ENCODE measurements at regions not wholly inside any gene's neighbourhood (a gene's known extent, or its start where the extent isn't known, plus 50 kb on each side); places are given as distances from the start of the nearest gene placed in this dataset.

DNA sequence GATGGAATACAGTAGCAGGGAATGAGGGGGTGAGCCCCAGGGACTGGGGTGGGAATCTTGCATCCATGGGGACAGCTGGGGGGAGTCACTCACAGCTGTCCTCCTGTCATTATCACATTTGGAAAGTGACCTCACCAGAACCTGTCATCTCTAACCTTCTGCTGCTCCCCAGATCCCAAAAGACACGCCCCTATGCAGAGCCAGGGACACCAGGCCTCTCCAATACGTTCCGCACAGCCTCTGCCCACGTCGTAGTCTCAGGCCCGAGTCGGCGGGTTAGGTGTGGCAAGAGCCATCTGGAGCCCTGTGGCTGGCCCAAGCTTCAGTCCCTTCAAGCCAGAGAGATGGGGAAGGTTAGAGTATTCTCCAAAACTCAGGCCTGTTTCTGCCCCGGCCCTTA lies 214.3 kb downstream of the ENGASE start:
- no peaks in the 10 kb centered on the region for H3K9me3 Mint-ChIP-seq
- H3K4me1 Mint-ChIP-seq: no peaks in the 10 kb centered on the region
- H3K4me3 Mint-ChIP-seq: no peak overlapping the region
- no peaks in the 10 kb centered on the region for H3K36me3 Mint-ChIP-seq (ENCODE audit: insufficient read depth)
- H3K27ac Mint-ChIP-seq (ENCODE audit: low read depth): no peak overlapping the region
- DNase-seq (ENCODE audit: low spot score in 2 of 2): no peak
- ATAC-seq (replicated peaks; ENCODE audit: extremely low read depth, poor library complexity, severe bottlenecking): no peak
- peaks cover 85% of the 10 kb centered on the region for H3K27me3 Mint-ChIP-seq

- H3K36me3 Mint-ChIP-seq (ENCODE audit: insufficient read depth): no peaks in the 10 kb centered on the region
- H3K9me3 Mint-ChIP-seq: no peaks in the 10 kb centered on the region
- no peak for DNase-seq (ENCODE audit: low spot score in 2 of 2)
These were observed 211.8 kb downstream of the ENGASE start for GRCh38 chr17:79286440-79286839.

DNA sequence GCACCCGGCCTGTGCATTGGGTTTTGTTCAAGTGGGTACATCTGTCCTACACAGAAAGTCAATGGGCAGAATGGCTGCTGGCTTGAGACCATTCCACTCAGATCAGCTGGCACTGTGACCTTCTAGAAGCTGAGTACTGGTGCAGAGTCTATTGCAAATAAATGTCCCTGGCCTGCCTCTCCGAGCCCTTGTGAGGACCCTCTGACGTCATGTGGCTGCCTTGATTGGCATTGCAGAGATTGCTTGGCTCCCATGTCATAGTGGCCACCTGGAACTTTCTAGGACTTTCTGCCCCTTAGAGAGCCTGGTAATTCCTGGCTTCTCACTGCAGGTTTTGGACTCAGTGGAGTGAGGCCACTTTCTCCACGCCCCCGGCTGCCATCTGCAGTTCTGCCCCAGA lies 211.3 kb downstream of the ENGASE start:
- H3K4me1 Mint-ChIP-seq: no peaks in the 10 kb centered on the region
- ATAC-seq (replicated peaks; ENCODE audit: extremely low read depth, poor library complexity, severe bottlenecking) (no peak), DNase-seq (ENCODE audit: low spot score in 2 of 2) (no peak)
- no peak overlapping the region for H3K4me3 Mint-ChIP-seq
- H3K27me3 Mint-ChIP-seq: peaks cover 78% of the 10 kb centered on the region
- H3K36me3 Mint-ChIP-seq (ENCODE audit: insufficient read depth): no peaks in the 10 kb centered on the region
- no peak overlapping the region for H3K27ac Mint-ChIP-seq (ENCODE audit: low read depth)
- H3K9me3 Mint-ChIP-seq: no peaks in the 10 kb centered on the region

More at GRCh38 chr17:79286440-79286839, 211.8 kb downstream of the ENGASE start:
- Mint-ChIP-seq H3K4me1 (no peaks in the 10 kb centered on the region), H3K4me3 (no peak overlapping the region), H3K27me3 (peaks cover 78% of the 10 kb centered on the region), H3K27ac (ENCODE audit: low read depth) (no peak overlapping the region)
- ATAC-seq (replicated peaks; ENCODE audit: extremely low read depth, poor library complexity, severe bottlenecking): no peak

GRCh38 chr17:79282294-79282693 lies 207.7 kb downstream of the ENGASE start:
- Mint-ChIP-seq H3K27ac (ENCODE audit: low read depth) (no peak overlapping the region), H3K36me3 (ENCODE audit: insufficient read depth) (no peaks in the 10 kb centered on the region)

GRCh38 chr17:79281803-79282202 lies 207.2 kb downstream of the ENGASE start:
- DNase-seq (ENCODE audit: low spot score in 2 of 2): no peak
- Mint-ChIP-seq H3K4me1 (no peaks in the 10 kb centered on the region), H3K36me3 (ENCODE audit: insufficient read depth) (no peaks in the 10 kb centered on the region), H3K4me3 (no peak overlapping the region), H3K27ac (ENCODE audit: low read depth) (no peak overlapping the region), H3K9me3 (no peaks in the 10 kb centered on the region), H3K27me3 (peaks cover 43% of the 10 kb centered on the region)
- ATAC-seq (replicated peaks; ENCODE audit: extremely low read depth, poor library complexity, severe bottlenecking): no peak

More at GRCh38 chr17:79282294-79282693, 207.7 kb downstream of the ENGASE start:
- DNase-seq (ENCODE audit: low spot score in 2 of 2) (no peak), ATAC-seq (replicated peaks; ENCODE audit: extremely low read depth, poor library complexity, severe bottlenecking) (no peak)
- no peaks in the 10 kb centered on the region for H3K9me3 Mint-ChIP-seq
- peaks cover 47% of the 10 kb centered on the region for H3K27me3 Mint-ChIP-seq
- no peaks in the 10 kb centered on the region for H3K4me1 Mint-ChIP-seq
- no peak overlapping the region for H3K4me3 Mint-ChIP-seq

DNA sequence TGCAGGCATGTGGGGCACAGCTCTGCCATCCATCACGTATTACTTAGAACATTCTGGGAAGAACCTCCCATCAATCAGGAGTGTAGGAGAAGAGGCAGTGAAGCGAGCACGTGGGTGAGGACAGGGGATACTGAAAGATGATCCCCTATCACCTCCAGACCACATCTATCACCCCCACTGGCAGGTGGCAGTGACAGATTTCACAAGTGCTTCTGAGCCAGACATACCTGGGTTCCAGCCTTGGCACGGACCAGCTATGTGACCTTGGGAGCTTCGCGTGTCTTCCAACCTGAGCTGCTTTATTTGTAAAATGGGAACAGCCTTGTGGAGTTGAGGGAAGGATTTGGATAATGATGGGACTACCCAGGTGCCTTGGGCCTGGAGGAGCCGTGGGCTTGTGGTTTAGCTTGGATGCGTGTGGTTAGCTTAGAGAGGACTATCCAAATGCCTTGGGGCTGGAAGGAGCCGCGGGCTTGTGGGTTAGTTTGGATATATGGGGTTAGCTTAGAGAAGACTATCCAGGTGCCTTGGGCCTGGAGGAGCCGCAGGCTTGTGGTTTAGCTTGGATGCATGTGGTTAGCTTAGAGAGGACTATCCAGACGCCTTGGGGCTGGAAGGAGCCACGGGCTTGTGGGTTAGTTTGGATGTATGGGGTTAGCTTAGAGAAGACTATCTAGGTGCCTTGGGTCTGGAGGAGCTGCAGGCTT lies 206.4 kb downstream of the ENGASE start:
- ATAC-seq (replicated peaks; ENCODE audit: extremely low read depth, poor library complexity, severe bottlenecking) (no peak), DNase-seq (ENCODE audit: low spot score in 2 of 2) (no peak)
- Mint-ChIP-seq H3K4me1 (no peaks in the 10 kb centered on the region), H3K27ac (ENCODE audit: low read depth) (no peak overlapping the region), H3K36me3 (ENCODE audit: insufficient read depth) (no peaks in the 10 kb centered on the region), H3K9me3 (no peaks in the 10 kb centered on the region), H3K4me3 (no peak overlapping the region), H3K27me3 (peaks cover 35% of the 10 kb centered on the region)

- no peak overlapping the region for H3K4me3 Mint-ChIP-seq
- H3K4me1 Mint-ChIP-seq: peaks cover 5% of the 10 kb centered on the region
- no peaks in the 10 kb centered on the region for H3K9me3 Mint-ChIP-seq
- no peaks in the 10 kb centered on the region for H3K36me3 Mint-ChIP-seq (ENCODE audit: insufficient read depth)
- no peak overlapping the region for H3K27ac Mint-ChIP-seq (ENCODE audit: low read depth)
- DNase-seq (ENCODE audit: low spot score in 2 of 2) (no peak), ATAC-seq (replicated peaks; ENCODE audit: extremely low read depth, poor library complexity, severe bottlenecking) (no peak)
- H3K27me3 Mint-ChIP-seq: peaks cover 37% of the 10 kb centered on the region
These were observed 205.4 kb downstream of the ENGASE start for GRCh38 chr17:79280010-79280409.

GRCh38 chr17:79279320-79279719 lies 204.7 kb downstream of the ENGASE start:
- H3K27me3 Mint-ChIP-seq: peaks cover 34% of the 10 kb centered on the region
- H3K4me3 Mint-ChIP-seq: no peak overlapping the region
- DNase-seq (ENCODE audit: low spot score in 2 of 2) (no peak), ATAC-seq (replicated peaks; ENCODE audit: extremely low read depth, poor library complexity, severe bottlenecking) (no peak)
- H3K27ac Mint-ChIP-seq (ENCODE audit: low read depth): no peak overlapping the region
- H3K9me3 Mint-ChIP-seq: no peaks in the 10 kb centered on the region
- H3K36me3 Mint-ChIP-seq (ENCODE audit: insufficient read depth): no peaks in the 10 kb centered on the region
- H3K4me1 Mint-ChIP-seq: peaks cover 7% of the 10 kb centered on the region

- Mint-ChIP-seq H3K27ac (ENCODE audit: low read depth) (no peak overlapping the region), H3K4me1 (peaks cover 7% of the 10 kb centered on the region), H3K9me3 (no peaks in the 10 kb centered on the region), H3K27me3 (peaks cover 26% of the 10 kb centered on the region), H3K36me3 (ENCODE audit: insufficient read depth) (peaks cover 2% of the 10 kb centered on the region), H3K4me3 (no peak overlapping the region)
- no peak for ATAC-seq (replicated peaks; ENCODE audit: extremely low read depth, poor library complexity, severe bottlenecking)
- DNase-seq (ENCODE audit: low spot score in 2 of 2): no peak
These were observed 202.2 kb downstream of the ENGASE start for GRCh38 chr17:79276821-79277220.

GRCh38 chr17:79273660-79274059 lies 199.0 kb downstream of the ENGASE start:
- Mint-ChIP-seq H3K4me3 (no peak overlapping the region), H3K4me1 (peaks cover 7% of the 10 kb centered on the region), H3K27ac (ENCODE audit: low read depth) (no peak overlapping the region), H3K27me3 (peaks cover 45% of the 10 kb centered on the region), H3K36me3 (ENCODE audit: insufficient read depth) (peaks cover 2% of the 10 kb centered on the region), H3K9me3 (no peaks in the 10 kb centered on the region)
- no peak for DNase-seq (ENCODE audit: low spot score in 2 of 2)
- ATAC-seq (replicated peaks; ENCODE audit: extremely low read depth, poor library complexity, severe bottlenecking): no peak

DNA sequence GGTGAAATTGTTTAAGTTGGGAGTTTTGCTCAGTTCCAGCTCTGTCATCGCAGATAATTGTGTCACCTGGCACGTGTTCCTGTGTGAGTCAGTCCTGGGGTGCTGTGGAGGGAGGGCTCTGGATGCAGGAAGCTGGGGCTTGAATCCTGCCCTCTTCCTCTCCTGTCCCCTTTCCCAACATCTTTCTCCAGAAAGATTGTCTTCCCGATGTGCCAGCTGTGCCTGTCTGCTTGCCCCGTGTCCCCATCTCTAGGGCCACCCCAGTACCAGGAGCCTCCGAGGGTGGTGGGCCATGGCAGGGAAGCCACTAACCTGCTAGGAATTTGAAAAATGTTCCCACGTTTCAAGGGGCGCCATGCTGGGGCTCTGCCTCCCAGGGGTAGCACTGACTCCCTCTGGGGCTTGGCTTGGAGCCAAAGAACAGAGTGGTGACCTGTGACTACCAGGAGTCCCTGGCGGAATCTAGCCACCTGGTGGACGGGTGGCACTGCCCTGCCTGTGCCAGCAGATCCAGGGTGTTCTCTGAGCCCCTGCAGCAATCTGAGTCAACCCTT lies 198.1 kb downstream of the ENGASE start:
- Mint-ChIP-seq H3K4me1 (peaks cover 7% of the 10 kb centered on the region), H3K27ac (ENCODE audit: low read depth) (no peak overlapping the region), H3K36me3 (ENCODE audit: insufficient read depth) (peaks cover 2% of the 10 kb centered on the region), H3K4me3 (no peak overlapping the region), H3K9me3 (no peaks in the 10 kb centered on the region), H3K27me3 (peaks cover 54% of the 10 kb centered on the region)
- DNase-seq (ENCODE audit: low spot score in 2 of 2): no peak
- no peak for ATAC-seq (replicated peaks; ENCODE audit: extremely low read depth, poor library complexity, severe bottlenecking)

- Mint-ChIP-seq H3K36me3 (ENCODE audit: insufficient read depth) (peaks cover 2% of the 10 kb centered on the region), H3K27ac (ENCODE audit: low read depth) (no peak overlapping the region), H3K27me3 (peaks cover 58% of the 10 kb centered on the region), H3K9me3 (no peaks in the 10 kb centered on the region), H3K4me1 (peaks cover 7% of the 10 kb centered on the region), H3K4me3 (no peak overlapping the region)
- ATAC-seq (replicated peaks; ENCODE audit: extremely low read depth, poor library complexity, severe bottlenecking): no peak
- DNase-seq (ENCODE audit: low spot score in 2 of 2): no peak
These were observed 197.6 kb downstream of the ENGASE start for GRCh38 chr17:79272220-79272619.

DNA sequence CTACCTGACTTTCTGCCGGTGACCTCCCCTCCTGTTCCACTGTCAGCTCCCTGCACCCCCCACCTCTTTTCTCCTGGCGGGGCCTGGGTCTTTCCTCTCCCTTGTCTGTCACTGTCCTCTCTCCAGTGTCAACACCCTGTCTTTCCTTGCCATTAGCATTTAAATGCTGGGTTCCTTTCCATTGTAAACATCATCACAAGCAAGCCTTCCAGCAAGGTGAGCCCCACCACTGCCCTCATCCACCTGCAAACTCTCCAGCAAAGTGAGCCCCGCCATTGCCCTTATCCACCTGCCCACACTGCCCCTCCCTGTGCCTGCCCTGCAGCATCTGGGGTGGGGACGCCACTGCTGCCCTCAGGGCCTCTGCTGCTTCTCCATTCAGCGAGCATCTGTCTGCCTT lies 195.0 kb downstream of the ENGASE start:
- Mint-ChIP-seq H3K27ac (ENCODE audit: low read depth) (peak overlapping the region; percentile 23), H3K4me1 (no peaks in the 10 kb centered on the region), H3K36me3 (ENCODE audit: insufficient read depth) (peaks cover 2% of the 10 kb centered on the region)

More for the DNA sequence above, 195.0 kb downstream of the ENGASE start:
- H3K27me3 Mint-ChIP-seq: peaks cover 57% of the 10 kb centered on the region
- DNase-seq (ENCODE audit: low spot score in 2 of 2) (no peak), ATAC-seq (replicated peaks; ENCODE audit: extremely low read depth, poor library complexity, severe bottlenecking) (no peak)
- no peak overlapping the region for H3K4me3 Mint-ChIP-seq
- no peaks in the 10 kb centered on the region for H3K9me3 Mint-ChIP-seq
